Left lung (tissue), 4 donors: ENCODE measurements at regions not wholly inside any gene's neighbourhood (a gene's known extent, or its start where the extent isn't known, plus 50 kb on each side); places are given as distances from the start of the nearest gene placed in this dataset.
"Not testable (repeated sequence)": the region's sequence is repeated elsewhere in the genome, so short reads cannot be mapped to it uniquely, and the experiment has no call there.

Experiments used
- ATAC-seq: fragments of 200-7000 bp; cut with Tn5 transposase; one replicate; pipeline ENCODE4 v1.9.1; 2020; ENCODE audit warnings: moderate library complexity
- DNase-seq, 4 donors: peaks; one replicate each; pipeline ENCODE4 v3.0.0-alpha.2; 2013 to 2020
- H3K27ac ChIP-seq, 2 donors: fragments of 200-600 bp; sonication (generic) in 1 of 2; one replicate each; pipeline versions ENCODE4 v1.5.0 to v1.8.0; 2020 to 2021
- H3K27me3 ChIP-seq, 2 donors: fragments of 200-600 bp; sonication (generic) in 1 of 2; one replicate each; pipeline versions ENCODE4 v1.5.0 to v1.8.0; 2020 to 2021
- H3K36me3 ChIP-seq, 2 donors: fragments of 200-600 bp; sonication (generic) in 1 of 2; one replicate each; pipeline versions ENCODE4 v1.5.0 to v1.8.0; 2020 to 2021
- H3K4me1 ChIP-seq, 2 donors: fragments of 200-600 bp; one replicate each; pipeline ENCODE4 v1.8.0; 2021
- H3K4me3 ChIP-seq, 2 donors: fragments of 200-600 bp; sonication (generic) in 1 of 2; one replicate each; pipeline versions ENCODE4 v1.5.0 to v1.8.0; 2020 to 2021; ENCODE audit warnings: mild to moderate bottlenecking in 1 of 2
- H3K9me3 ChIP-seq, 2 donors: fragments of 200-600 bp; sonication (generic) in 1 of 2; one replicate each; pipeline versions ENCODE4 v1.5.0 to v1.8.0; 2020 to 2021
- CTCF ChIP-seq, 2 donors: fragments of 200-600 bp; sonication (generic) in 1 of 2; IDR thresholded peaks; one replicate each; pipeline versions ENCODE4 v1.5.0 to v1.8.0; 2021; ENCODE audit warnings: antibody characterized with exemption in 2 of 2
- intact Hi-C, 2 donors: fragments of 100-400 bp; cut with DNase I; formaldehyde crosslinking; loops; one replicate each; pipeline versions ENCODE4 v1.11.2 to v1.14.2; 2022
- donor health status: DM: no; HTN: yes; CAD: no.
- donor health status: DM: no; HTN: no; CAD: no.

- TF ChIP-seq CTCF (IDR thresholded peaks at IDR 0.05), result no peak
- peaks cover 0 to 10% of the 10 kb centered on the region in 2 donors for H3K9me3 ChIP-seq
- H3K27me3 ChIP-seq, result no peaks in the 10 kb centered on the region
- no peaks in the 10 kb centered on the region for H3K36me3 ChIP-seq
- intact Hi-C loops, result no loop called here
- no peak overlapping the region for H3K4me3 ChIP-seq
- no peak for DNase-seq
- H3K27ac ChIP-seq, result no peak overlapping the region
- no peaks in the 10 kb centered on the region for H3K4me1 ChIP-seq
- ATAC-seq, result no peak
These were observed 918.4 kb downstream of the SORCS3 start for GRCh38 chr10:105559333-105560097.

DNA sequence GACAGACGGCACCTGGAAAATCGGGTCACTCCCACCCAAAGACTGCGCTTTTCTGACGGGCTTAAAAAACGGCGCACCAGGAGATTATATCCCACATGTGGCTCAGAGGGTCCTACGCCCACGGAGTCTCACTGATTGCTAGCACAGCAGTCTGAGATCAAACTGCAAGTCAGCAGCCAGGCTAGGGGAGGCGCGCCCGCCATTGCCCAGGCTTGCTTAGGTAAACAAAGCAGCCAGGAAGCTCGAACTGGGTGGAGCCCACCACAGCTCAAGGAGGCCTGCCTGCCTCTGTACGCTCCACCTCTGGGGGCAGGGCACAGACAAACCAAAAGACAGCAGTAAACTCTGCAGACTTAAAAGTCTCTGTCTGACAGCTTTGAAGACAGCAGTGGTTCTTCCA, 909.4 kb downstream of the SORCS3 start:
- ATAC-seq, H3K27me3 ChIP-seq, H3K36me3 ChIP-seq, intact Hi-C loops, H3K27ac ChIP-seq, H3K4me1 ChIP-seq, H3K4me3 ChIP-seq, H3K9me3 ChIP-seq: not testable (repeated sequence)
- DNase-seq, result peak in 1 of 4 donors; percentile 34

GRCh38 chr10:105549731-105550130, 908.6 kb downstream of the SORCS3 start:
- Histone ChIP-seq H3K9me3 (peaks cover 0 to 8% of the 10 kb centered on the region in 2 donors), H3K27me3 (no peaks in the 10 kb centered on the region), H3K27ac (no peak overlapping the region), H3K36me3 (no peaks in the 10 kb centered on the region), H3K4me3 (no peak overlapping the region), H3K4me1 (no peaks in the 10 kb centered on the region)
- ATAC-seq (no peak), DNase-seq (no peak)
- no peak for TF ChIP-seq CTCF (IDR thresholded peaks at IDR 0.05)
- intact Hi-C loops, result no loop called here

DNA sequence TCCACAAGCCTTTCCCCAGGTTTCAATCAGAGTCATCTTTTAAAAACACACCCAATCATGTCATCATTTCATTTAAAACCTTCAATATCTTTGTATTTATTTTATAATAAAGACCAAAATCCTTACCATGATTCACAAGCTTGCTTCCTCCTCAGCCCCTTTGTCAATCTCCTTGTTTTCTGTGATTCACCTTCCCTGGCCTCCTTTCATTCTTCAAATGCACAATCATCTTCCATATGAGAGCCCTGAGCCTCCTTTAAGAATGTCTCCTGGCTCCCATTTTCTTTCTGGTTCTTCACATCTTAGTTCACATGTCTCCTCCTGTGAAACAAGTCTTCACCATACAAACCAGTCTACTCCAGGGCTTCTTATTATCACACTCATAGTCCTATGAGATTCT, 904.0 kb downstream of the SORCS3 start:
- ATAC-seq (no peak), DNase-seq (no peak)
- intact Hi-C loops, result no loop called here
- peaks cover 0 to 3% of the 10 kb centered on the region in 2 donors for H3K9me3 ChIP-seq
- H3K4me3 ChIP-seq, result no peak overlapping the region
- H3K27me3 ChIP-seq, result no peaks in the 10 kb centered on the region
- no peak for TF ChIP-seq CTCF (IDR thresholded peaks at IDR 0.05)
- H3K36me3 ChIP-seq, result no peaks in the 10 kb centered on the region
- no peak overlapping the region for H3K27ac ChIP-seq
- H3K4me1 ChIP-seq, result no peaks in the 10 kb centered on the region

DNA sequence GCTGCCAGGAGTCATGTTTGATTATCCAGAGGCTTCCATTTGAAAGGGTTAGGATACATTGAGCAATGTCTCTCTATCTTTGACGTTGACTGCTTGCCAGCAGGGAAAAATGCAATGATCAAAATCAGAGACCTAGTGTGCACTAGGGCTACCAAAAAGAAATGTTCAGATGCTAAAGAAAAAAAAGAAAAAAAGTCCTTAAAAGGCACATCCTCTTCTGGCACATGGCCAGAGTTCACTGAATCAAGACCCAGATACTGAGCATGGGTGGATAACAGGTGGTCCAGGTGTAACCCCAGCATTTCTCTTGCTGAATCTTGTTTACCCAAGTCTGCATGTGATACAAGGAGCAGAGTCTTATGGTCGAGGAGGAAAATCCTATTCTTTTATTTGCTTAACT, 899.3 kb downstream of the SORCS3 start:
- no peak overlapping the region for H3K27ac ChIP-seq
- intact Hi-C loops, result no loop called here
- ATAC-seq, result no peak

More for the DNA sequence above, 899.3 kb downstream of the SORCS3 start:
- TF ChIP-seq CTCF (IDR thresholded peaks at IDR 0.05), result no peak
- no peak overlapping the region for H3K4me3 ChIP-seq
- H3K4me1 ChIP-seq, result no peaks in the 10 kb centered on the region
- H3K27me3 ChIP-seq, result no peaks in the 10 kb centered on the region
- no peaks in the 10 kb centered on the region for H3K9me3 ChIP-seq
- no peaks in the 10 kb centered on the region for H3K36me3 ChIP-seq
- no peak for DNase-seq
